ENCODE measurements at regions not wholly inside any gene's neighbourhood (a gene's known extent, or its start where the extent isn't known, plus 50 kb on each side); places are given as distances from the start of the nearest gene placed in this dataset.

DNA sequence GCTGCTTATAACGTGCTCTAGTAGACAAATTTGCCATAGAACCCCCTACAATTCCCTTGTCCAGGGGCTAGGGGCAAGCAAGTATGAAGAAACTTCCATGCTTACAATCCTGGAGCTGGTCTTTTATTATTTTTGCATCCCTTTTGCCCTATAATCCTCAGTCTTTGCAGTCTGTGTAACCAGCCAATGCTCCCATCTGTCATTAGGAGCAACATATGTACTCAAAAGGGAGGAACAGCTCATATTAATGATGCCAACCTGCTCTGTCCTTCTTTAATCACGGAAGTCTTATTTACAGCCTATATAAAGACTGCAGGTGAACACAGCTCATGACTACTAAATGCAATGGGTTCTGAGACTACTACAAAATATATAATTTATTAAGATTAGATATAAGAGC lies 263.3 kb downstream of the ZIC1 start:
- no peak for TF ChIP-seq SPI1 (IDR thresholded peaks at IDR 0.05; ENCODE audit: borderline replicate concordance, low read depth)
- TF ChIP-seq, protein P1, sequence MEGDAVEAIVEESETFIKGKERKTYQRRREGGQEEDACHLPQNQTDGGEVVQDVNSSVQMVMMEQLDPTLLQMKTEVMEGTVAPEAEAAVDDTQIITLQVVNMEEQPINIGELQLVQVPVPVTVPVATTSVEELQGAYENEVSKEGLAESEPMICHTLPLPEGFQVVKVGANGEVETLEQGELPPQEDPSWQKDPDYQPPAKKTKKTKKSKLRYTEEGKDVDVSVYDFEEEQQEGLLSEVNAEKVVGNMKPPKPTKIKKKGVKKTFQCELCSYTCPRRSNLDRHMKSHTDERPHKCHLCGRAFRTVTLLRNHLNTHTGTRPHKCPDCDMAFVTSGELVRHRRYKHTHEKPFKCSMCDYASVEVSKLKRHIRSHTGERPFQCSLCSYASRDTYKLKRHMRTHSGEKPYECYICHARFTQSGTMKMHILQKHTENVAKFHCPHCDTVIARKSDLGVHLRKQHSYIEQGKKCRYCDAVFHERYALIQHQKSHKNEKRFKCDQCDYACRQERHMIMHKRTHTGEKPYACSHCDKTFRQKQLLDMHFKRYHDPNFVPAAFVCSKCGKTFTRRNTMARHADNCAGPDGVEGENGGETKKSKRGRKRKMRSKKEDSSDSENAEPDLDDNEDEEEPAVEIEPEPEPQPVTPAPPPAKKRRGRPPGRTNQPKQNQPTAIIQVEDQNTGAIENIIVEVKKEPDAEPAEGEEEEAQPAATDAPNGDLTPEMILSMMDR (IDR thresholded peaks at IDR 0.05; ENCODE audit: insufficient read depth, low read length), result no peak
- no peak for TF ChIP-seq POLR2AphosphoS5 (IDR thresholded peaks at IDR 0.05; ENCODE audit: low read depth)
- TF ChIP-seq GABPA (IDR thresholded peaks at IDR 0.05; ENCODE audit: low read depth), result no peak
- TF ChIP-seq, protein P2, sequence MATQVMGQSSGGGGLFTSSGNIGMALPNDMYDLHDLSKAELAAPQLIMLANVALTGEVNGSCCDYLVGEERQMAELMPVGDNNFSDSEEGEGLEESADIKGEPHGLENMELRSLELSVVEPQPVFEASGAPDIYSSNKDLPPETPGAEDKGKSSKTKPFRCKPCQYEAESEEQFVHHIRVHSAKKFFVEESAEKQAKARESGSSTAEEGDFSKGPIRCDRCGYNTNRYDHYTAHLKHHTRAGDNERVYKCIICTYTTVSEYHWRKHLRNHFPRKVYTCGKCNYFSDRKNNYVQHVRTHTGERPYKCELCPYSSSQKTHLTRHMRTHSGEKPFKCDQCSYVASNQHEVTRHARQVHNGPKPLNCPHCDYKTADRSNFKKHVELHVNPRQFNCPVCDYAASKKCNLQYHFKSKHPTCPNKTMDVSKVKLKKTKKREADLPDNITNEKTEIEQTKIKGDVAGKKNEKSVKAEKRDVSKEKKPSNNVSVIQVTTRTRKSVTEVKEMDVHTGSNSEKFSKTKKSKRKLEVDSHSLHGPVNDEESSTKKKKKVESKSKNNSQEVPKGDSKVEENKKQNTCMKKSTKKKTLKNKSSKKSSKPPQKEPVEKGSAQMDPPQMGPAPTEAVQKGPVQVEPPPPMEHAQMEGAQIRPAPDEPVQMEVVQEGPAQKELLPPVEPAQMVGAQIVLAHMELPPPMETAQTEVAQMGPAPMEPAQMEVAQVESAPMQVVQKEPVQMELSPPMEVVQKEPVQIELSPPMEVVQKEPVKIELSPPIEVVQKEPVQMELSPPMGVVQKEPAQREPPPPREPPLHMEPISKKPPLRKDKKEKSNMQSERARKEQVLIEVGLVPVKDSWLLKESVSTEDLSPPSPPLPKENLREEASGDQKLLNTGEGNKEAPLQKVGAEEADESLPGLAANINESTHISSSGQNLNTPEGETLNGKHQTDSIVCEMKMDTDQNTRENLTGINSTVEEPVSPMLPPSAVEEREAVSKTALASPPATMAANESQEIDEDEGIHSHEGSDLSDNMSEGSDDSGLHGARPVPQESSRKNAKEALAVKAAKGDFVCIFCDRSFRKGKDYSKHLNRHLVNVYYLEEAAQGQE (IDR thresholded peaks at IDR 0.05; ENCODE audit: insufficient replicate concordance, low read depth), result no peak
- no peak for DNase-seq (ENCODE audit: low read depth in 1 of 2, low spot score in 1 of 2)
- no peak overlapping the region for H3K4me3 ChIP-seq (replicated peaks; ENCODE audit: insufficient read depth, low read length)
- no peak overlapping the region for H3K27ac ChIP-seq (replicated peaks)
- H3K27me3 ChIP-seq (ENCODE audit: insufficient read depth, poor library complexity, severe bottlenecking), result no peaks in the 10 kb centered on the region

DNA sequence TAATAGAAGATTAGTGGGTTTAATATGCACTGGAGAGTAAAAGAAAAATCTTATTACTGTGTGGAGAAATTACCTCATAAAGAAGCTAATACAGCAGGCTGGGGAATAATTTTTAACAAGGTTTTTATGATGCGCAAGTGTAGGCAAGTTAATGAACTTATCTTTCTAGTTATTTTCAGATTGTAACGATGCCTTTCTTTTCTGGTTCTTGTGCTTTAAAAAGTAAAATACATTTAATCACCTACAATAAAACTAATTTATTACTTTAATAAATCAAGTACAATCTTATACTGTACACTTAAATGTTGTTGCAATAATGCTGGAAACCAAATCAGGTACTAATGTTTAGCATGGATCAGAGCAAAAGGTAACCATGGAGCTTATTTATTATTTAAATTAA lies 266.6 kb downstream of the ZIC1 start:
- TF ChIP-seq, protein P1 (IDR thresholded peaks at IDR 0.05; ENCODE audit: insufficient read depth, low read length), result no peak
- TF ChIP-seq, protein P2 (IDR thresholded peaks at IDR 0.05; ENCODE audit: insufficient replicate concordance, low read depth), result no peak
- TF ChIP-seq SPI1 (IDR thresholded peaks at IDR 0.05; ENCODE audit: borderline replicate concordance, low read depth) (no peak), POLR2AphosphoS5 (IDR thresholded peaks at IDR 0.05; ENCODE audit: low read depth) (no peak), GABPA (IDR thresholded peaks at IDR 0.05; ENCODE audit: low read depth) (no peak)
- H3K27ac ChIP-seq (replicated peaks), result no peak overlapping the region
- H3K4me3 ChIP-seq (replicated peaks; ENCODE audit: insufficient read depth, low read length), result no peak overlapping the region
- DNase-seq (ENCODE audit: low read depth in 1 of 2, low spot score in 1 of 2), result no peak
- no peaks in the 10 kb centered on the region for H3K27me3 ChIP-seq (ENCODE audit: insufficient read depth, poor library complexity, severe bottlenecking)

DNA sequence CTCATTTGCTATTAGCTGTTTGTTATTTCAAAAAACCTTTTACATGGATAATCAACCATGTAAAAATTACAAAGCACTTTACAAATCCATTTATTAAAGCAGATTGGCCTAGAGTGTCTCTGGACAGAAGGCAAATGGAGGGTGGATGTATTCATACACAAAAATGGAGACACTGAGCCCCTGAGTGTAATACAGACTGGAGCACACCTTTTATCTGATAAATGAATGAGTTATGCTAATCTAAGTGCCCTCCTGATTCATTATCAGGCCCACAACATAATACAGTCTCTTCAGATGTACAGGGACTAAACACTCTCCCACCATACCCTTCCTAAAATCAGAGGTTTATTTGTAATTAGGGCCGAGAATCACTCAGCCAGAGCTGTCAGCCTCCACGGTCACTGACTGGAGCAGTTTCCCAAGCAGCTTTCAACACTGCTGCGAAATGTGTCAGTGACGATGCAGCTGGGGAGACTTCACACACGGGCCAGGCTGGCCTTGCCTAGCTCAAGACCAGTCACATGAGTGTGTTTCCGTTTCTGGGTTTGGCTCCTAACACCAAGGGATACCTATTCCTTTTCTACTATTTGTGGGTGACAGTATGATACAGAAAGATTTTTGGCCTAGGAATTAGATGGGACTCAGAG lies 271.8 kb downstream of the ZIC1 start:
- no peak overlapping the region for H3K4me3 ChIP-seq (replicated peaks; ENCODE audit: insufficient read depth, low read length)
- H3K27ac ChIP-seq (replicated peaks), result no peak overlapping the region
- no peaks in the 10 kb centered on the region for H3K27me3 ChIP-seq (ENCODE audit: insufficient read depth, poor library complexity, severe bottlenecking)
- TF ChIP-seq POLR2AphosphoS5 (IDR thresholded peaks at IDR 0.05; ENCODE audit: low read depth), result no peak
- no peak for TF ChIP-seq SPI1 (IDR thresholded peaks at IDR 0.05; ENCODE audit: borderline replicate concordance, low read depth)
- DNase-seq (ENCODE audit: low read depth in 1 of 2, low spot score in 1 of 2), result no peak

DNA sequence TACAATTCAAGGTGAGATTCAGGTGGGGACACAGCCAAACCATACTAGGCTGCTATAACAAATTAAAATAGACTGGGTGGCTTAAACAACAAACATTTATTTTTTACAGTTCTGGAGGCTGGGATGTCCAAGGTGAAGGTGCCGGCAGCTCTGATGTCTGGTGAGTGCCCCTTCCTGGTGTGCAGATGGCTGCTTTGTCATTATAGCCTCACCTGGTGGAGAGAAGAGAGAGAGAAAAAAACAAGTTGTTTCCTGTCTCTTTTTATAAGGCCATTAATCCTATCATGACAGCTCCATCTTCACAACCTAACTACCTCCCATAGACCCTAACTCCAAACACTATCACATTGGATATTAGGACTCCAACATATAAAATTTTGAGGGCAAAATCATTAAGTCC lies 279.7 kb downstream of the ZIC1 start:
- H3K27ac ChIP-seq (replicated peaks), result no peak overlapping the region
- TF ChIP-seq POLR2AphosphoS5 (IDR thresholded peaks at IDR 0.05; ENCODE audit: low read depth), result no peak
- TF ChIP-seq, protein P1 (IDR thresholded peaks at IDR 0.05; ENCODE audit: insufficient read depth, low read length), result no peak
- no peak for TF ChIP-seq GABPA (IDR thresholded peaks at IDR 0.05; ENCODE audit: low read depth)
- no peak for TF ChIP-seq SPI1 (IDR thresholded peaks at IDR 0.05; ENCODE audit: borderline replicate concordance, low read depth)
- TF ChIP-seq, protein P2 (IDR thresholded peaks at IDR 0.05; ENCODE audit: insufficient replicate concordance, low read depth), result no peak
- H3K27me3 ChIP-seq (ENCODE audit: insufficient read depth, poor library complexity, severe bottlenecking), result no peaks in the 10 kb centered on the region
- H3K4me3 ChIP-seq (replicated peaks; ENCODE audit: insufficient read depth, low read length), result no peak overlapping the region
- DNase-seq (ENCODE audit: low read depth in 1 of 2, low spot score in 1 of 2), result no peak

All from HL-60 (cell line).